ENCODE measurements at regions not wholly inside any gene's neighbourhood (a gene's known extent, or its start where the extent isn't known, plus 50 kb on each side); places are given as distances from the start of the nearest gene placed in this dataset.

GRCh38 chr18:60047556-60047955 lies 147.8 kb downstream of the PMAIP1 start:
- no peak overlapping the region for H3K4me3 ChIP-seq (ENCODE audit: low read depth, low read length)
- TF ChIP-seq, protein P1, sequence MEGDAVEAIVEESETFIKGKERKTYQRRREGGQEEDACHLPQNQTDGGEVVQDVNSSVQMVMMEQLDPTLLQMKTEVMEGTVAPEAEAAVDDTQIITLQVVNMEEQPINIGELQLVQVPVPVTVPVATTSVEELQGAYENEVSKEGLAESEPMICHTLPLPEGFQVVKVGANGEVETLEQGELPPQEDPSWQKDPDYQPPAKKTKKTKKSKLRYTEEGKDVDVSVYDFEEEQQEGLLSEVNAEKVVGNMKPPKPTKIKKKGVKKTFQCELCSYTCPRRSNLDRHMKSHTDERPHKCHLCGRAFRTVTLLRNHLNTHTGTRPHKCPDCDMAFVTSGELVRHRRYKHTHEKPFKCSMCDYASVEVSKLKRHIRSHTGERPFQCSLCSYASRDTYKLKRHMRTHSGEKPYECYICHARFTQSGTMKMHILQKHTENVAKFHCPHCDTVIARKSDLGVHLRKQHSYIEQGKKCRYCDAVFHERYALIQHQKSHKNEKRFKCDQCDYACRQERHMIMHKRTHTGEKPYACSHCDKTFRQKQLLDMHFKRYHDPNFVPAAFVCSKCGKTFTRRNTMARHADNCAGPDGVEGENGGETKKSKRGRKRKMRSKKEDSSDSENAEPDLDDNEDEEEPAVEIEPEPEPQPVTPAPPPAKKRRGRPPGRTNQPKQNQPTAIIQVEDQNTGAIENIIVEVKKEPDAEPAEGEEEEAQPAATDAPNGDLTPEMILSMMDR (IDR thresholded peaks at IDR 0.05; ENCODE audit: insufficient read depth, low read length, severe bottlenecking): no peak
- H3K36me3 ChIP-seq (ENCODE audit: control insufficient read depth, insufficient read depth, low read length): no peaks in the 10 kb centered on the region
- no peaks in the 10 kb centered on the region for H3K27me3 ChIP-seq (ENCODE audit: control insufficient read depth, insufficient read depth, low read length)
- DNase-seq (ENCODE audit: low read depth): peak; percentile 73
- no peak for FAIRE-seq

- Histone ChIP-seq H3K36me3 (ENCODE audit: control insufficient read depth, insufficient read depth, low read length) (no peaks in the 10 kb centered on the region), H3K4me3 (ENCODE audit: low read depth, low read length) (no peak overlapping the region), H3K27me3 (ENCODE audit: control insufficient read depth, insufficient read depth, low read length) (no peaks in the 10 kb centered on the region)
- FAIRE-seq (no peak), DNase-seq (ENCODE audit: low read depth) (peak; percentile 91)
- TF ChIP-seq, protein P1 (IDR thresholded peaks at IDR 0.05; ENCODE audit: insufficient read depth, low read length, severe bottlenecking): no peak
Measured at GRCh38 chr18:60044290-60045006, 144.7 kb downstream of the PMAIP1 start.

- H3K36me3 ChIP-seq (ENCODE audit: control insufficient read depth, insufficient read depth, low read length): no peaks in the 10 kb centered on the region
- no peak for DNase-seq (ENCODE audit: low read depth)
- no peaks in the 10 kb centered on the region for H3K27me3 ChIP-seq (ENCODE audit: control insufficient read depth, insufficient read depth, low read length)
- FAIRE-seq: no peak
- H3K4me3 ChIP-seq (ENCODE audit: low read depth, low read length): no peak overlapping the region
- TF ChIP-seq, protein P1 (IDR thresholded peaks at IDR 0.05; ENCODE audit: insufficient read depth, low read length, severe bottlenecking): no peak
Measured at GRCh38 chr18:60040971-60041370, 141.2 kb downstream of the PMAIP1 start.

DNA sequence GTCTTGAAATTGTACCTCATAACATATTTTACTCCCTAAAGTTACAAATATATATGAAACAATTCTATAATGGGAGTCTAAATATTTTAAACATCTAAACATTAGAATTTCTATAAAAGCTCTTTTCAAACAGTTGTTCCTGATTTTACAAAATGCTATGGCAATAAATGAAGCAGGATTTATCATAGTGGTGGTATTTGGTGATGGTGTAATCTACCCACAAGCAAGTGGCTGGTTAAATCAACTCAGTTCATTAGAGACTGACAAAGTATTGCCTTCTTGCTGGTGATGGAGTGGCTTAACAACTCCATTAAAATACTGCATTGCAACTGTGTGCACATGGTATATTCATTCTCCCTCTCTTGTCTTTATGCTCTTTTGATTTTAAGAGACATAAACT lies 138.9 kb downstream of the PMAIP1 start:
- TF ChIP-seq, protein P1 (IDR thresholded peaks at IDR 0.05; ENCODE audit: insufficient read depth, low read length, severe bottlenecking): no peak
- FAIRE-seq: no peak

GRCh38 chr18:60027397-60027796 lies 127.6 kb downstream of the PMAIP1 start:
- FAIRE-seq: no peak
- TF ChIP-seq, protein P1 (IDR thresholded peaks at IDR 0.05; ENCODE audit: insufficient read depth, low read length, severe bottlenecking): no peak
- Histone ChIP-seq H3K36me3 (ENCODE audit: control insufficient read depth, insufficient read depth, low read length) (no peaks in the 10 kb centered on the region), H3K27me3 (ENCODE audit: control insufficient read depth, insufficient read depth, low read length) (no peaks in the 10 kb centered on the region), H3K4me3 (ENCODE audit: low read depth, low read length) (no peak overlapping the region)
- no peak for DNase-seq (ENCODE audit: low read depth)

More for the DNA sequence above, 138.9 kb downstream of the PMAIP1 start:
- H3K4me3 ChIP-seq (ENCODE audit: low read depth, low read length): no peak overlapping the region
- no peaks in the 10 kb centered on the region for H3K27me3 ChIP-seq (ENCODE audit: control insufficient read depth, insufficient read depth, low read length)
- DNase-seq (ENCODE audit: low read depth): no peak
- no peaks in the 10 kb centered on the region for H3K36me3 ChIP-seq (ENCODE audit: control insufficient read depth, insufficient read depth, low read length)

- no peak for FAIRE-seq
- peak; percentile 26 for DNase-seq (ENCODE audit: low read depth)
Measured at GRCh38 chr18:60024857-60025256, 125.1 kb downstream of the PMAIP1 start.

More at GRCh38 chr18:60024857-60025256, 125.1 kb downstream of the PMAIP1 start:
- no peaks in the 10 kb centered on the region for H3K36me3 ChIP-seq (ENCODE audit: control insufficient read depth, insufficient read depth, low read length)
- no peaks in the 10 kb centered on the region for H3K27me3 ChIP-seq (ENCODE audit: control insufficient read depth, insufficient read depth, low read length)
- TF ChIP-seq, protein P1 (IDR thresholded peaks at IDR 0.05; ENCODE audit: insufficient read depth, low read length, severe bottlenecking): no peak
- H3K4me3 ChIP-seq (ENCODE audit: low read depth, low read length): no peak overlapping the region

Measured in bronchial epithelial cell (primary cell).